A673 (cell line): ENCODE measurements at regions not wholly inside any gene's neighbourhood (a gene's known extent, or its start where the extent isn't known, plus 50 kb on each side); places are given as distances from the start of the nearest gene placed in this dataset.

Experiments used
- EZH2 ChIP-seq: fragments of 200-600 bp; sonication (generic); IDR thresholded peaks from 2 replicates; pipeline ENCODE4 v1.6.1; 2017; ENCODE audit warnings: borderline replicate concordance, low read depth, mild to moderate bottlenecking, mixed read lengths, antibody characterized with exemption, low read length; ENCODE audit not compliant: poor library complexity, severe bottlenecking
- TF ChIP-seq, protein P1 (sequence below): fragments of 300-800, 200-600 bp; sonication (generic); conservative IDR thresholded peaks from 2 replicates; pipeline ENCODE4 v1.5.1; 2017; ENCODE audit warnings: low read depth, mild to moderate bottlenecking, antibody characterized with exemption, low read length, moderate library complexity, mixed read lengths

- TF ChIP-seq EZH2: no peak
- TF ChIP-seq, protein P1, sequence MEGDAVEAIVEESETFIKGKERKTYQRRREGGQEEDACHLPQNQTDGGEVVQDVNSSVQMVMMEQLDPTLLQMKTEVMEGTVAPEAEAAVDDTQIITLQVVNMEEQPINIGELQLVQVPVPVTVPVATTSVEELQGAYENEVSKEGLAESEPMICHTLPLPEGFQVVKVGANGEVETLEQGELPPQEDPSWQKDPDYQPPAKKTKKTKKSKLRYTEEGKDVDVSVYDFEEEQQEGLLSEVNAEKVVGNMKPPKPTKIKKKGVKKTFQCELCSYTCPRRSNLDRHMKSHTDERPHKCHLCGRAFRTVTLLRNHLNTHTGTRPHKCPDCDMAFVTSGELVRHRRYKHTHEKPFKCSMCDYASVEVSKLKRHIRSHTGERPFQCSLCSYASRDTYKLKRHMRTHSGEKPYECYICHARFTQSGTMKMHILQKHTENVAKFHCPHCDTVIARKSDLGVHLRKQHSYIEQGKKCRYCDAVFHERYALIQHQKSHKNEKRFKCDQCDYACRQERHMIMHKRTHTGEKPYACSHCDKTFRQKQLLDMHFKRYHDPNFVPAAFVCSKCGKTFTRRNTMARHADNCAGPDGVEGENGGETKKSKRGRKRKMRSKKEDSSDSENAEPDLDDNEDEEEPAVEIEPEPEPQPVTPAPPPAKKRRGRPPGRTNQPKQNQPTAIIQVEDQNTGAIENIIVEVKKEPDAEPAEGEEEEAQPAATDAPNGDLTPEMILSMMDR: no peak
These were observed 132.0 kb upstream of the CACHD1 start for GRCh38 chr1:64337926-64338325.
